SK-N-SH (cell line): ENCODE measurements at regions not wholly inside any gene's neighbourhood (a gene's known extent, or its start where the extent isn't known, plus 50 kb on each side); places are given as distances from the start of the nearest gene placed in this dataset.

Source experiments
- CTCF ChIA-PET: fragments of 300-600, 350-600 bp; formaldehyde crosslinking; extraction: SDS; loops from one replicate; lab custom pipeline; 2021; lab: Yijun Ruan, JAX
- POLR2A ChIA-PET: fragments of 350-600 bp; sonication (Branson Sonifier 250); formaldehyde crosslinking; extraction: SDS; loops from one replicate; lab custom pipeline; 2020; ENCODE audit warnings: antibody characterized with exemption, inconsistent platforms; lab: Yijun Ruan, JAX
- DNase-seq: peaks from one replicate; pipeline ENCODE4 v3.0.0; 2012
- H2AFZ ChIP-seq: fragments of 200-600 bp; sonication (generic); 2 replicates; pipeline ENCODE4 v1.8.1; 2016; ENCODE audit warnings: antibody characterized with exemption, mild to moderate bottlenecking, low read depth
- H3F3A ChIP-seq: fragments of 200-600 bp; sonication (generic); replicated peaks from 2 replicates; pipeline ENCODE3; 2016; ENCODE audit warnings: antibody characterized with exemption, mild to moderate bottlenecking; ENCODE audit not compliant: insufficient read depth
- H3K27ac ChIP-seq, 2 experiments: fragments of 200-500 bp in 1 of 2; fragments of 200-600 bp in 1 of 2; sonication (Bioruptor generic) in 1 of 2; sonication (generic), shearing (Covaris generic) in 1 of 2; 2 replicates each; pipeline versions ENCODE4 v1.5.1 to v1.6.1; 2014 to 2016; ENCODE audit warnings: low read depth in 2 of 2, inconsistent platforms in 1 of 2, low read length in 1 of 2, mild to moderate bottlenecking in 1 of 2, mixed read lengths in 1 of 2
- H3K27me3 ChIP-seq: fragments of 200-600 bp; sonication (generic), shearing (Covaris generic); 2 replicates; pipeline ENCODE4 v1.6.1; 2016; ENCODE audit warnings: mixed run types; ENCODE audit not compliant: insufficient read depth
- H3K36me3 ChIP-seq, 2 experiments: fragments of 200-500 bp in 1 of 2; fragments of 200-600 bp in 1 of 2; sonication (Bioruptor generic) in 1 of 2; sonication (generic) in 1 of 2; replicated peaks in 1 of 2; 2 replicates each; pipeline versions ENCODE3 to v1.5.1; 2014 to 2016; ENCODE audit warnings: low read length in 1 of 2, mild to moderate bottlenecking in 1 of 2; ENCODE audit not compliant: insufficient read depth in 2 of 2, control insufficient read depth in 1 of 2
- H3K4me1 ChIP-seq, 2 experiments: fragments of 200-500 bp in 1 of 2; fragments of 200-600 bp in 1 of 2; sonication (Bioruptor generic) in 1 of 2; sonication (generic), shearing (Covaris generic) in 1 of 2; 2 replicates each; pipeline versions ENCODE4 v1.5.1 to v1.6.1; 2014 to 2016; ENCODE audit warnings: low read depth in 1 of 2, low read length in 1 of 2, mixed run types in 1 of 2; ENCODE audit not compliant: insufficient read depth in 2 of 2, control insufficient read depth in 1 of 2
- H3K4me2 ChIP-seq: fragments of 200-600 bp; sonication (generic), shearing (Covaris generic); 2 replicates; pipeline ENCODE4 v1.6.1; 2017; ENCODE audit warnings: mixed run types
- H3K4me3 ChIP-seq, 2 experiments: fragments of 200-500 bp in 1 of 2; fragments of 200-600 bp in 1 of 2; sonication (Bioruptor generic) in 1 of 2; sonication (generic), shearing (Covaris generic) in 1 of 2; 2 replicates each; pipeline versions ENCODE4 v1.5.1 to v1.8.1; 2014 to 2016; ENCODE audit warnings: low read depth in 2 of 2, inconsistent platforms in 1 of 2, low read length in 1 of 2, mild to moderate bottlenecking in 1 of 2, mixed read lengths in 1 of 2, moderate library complexity in 1 of 2
- H3K79me2 ChIP-seq: fragments of 200-600 bp; sonication (generic); 2 replicates; pipeline ENCODE4 v1.8.1; 2017; ENCODE audit warnings: mild to moderate bottlenecking; ENCODE audit not compliant: insufficient read depth
- H3K9ac ChIP-seq: fragments of 200-600 bp; sonication (generic); 2 replicates; pipeline ENCODE4 v1.6.1; 2017; ENCODE audit warnings: mixed run types
- H3K9me2 ChIP-seq: fragments of 200-600 bp; sonication (generic); 2 replicates; pipeline ENCODE4 v1.6.1; 2017; ENCODE audit warnings: mixed run types
- H3K9me3 ChIP-seq: fragments of 200-600 bp; sonication (generic); 2 replicates; pipeline ENCODE4 v1.6.1; 2017; ENCODE audit warnings: mixed run types, mild to moderate bottlenecking, moderate library complexity
- H4K20me1 ChIP-seq: fragments of 200-600 bp; sonication (generic); 2 replicates; pipeline ENCODE4 v1.6.1; 2017; ENCODE audit warnings: mild to moderate bottlenecking, mixed run types; ENCODE audit not compliant: insufficient read depth
- CHD2 ChIP-seq: fragments of 150-350 bp; IDR thresholded peaks from 2 replicates; pipeline ENCODE4 v1.6.1; 2018; ENCODE audit warnings: low read length; ENCODE audit not compliant: partially characterized antibody
- CTCF ChIP-seq: fragments of 200-600 bp; sonication (generic); IDR thresholded peaks from 2 replicates; pipeline ENCODE4 v1.6.1; 2017; ENCODE audit warnings: antibody characterized with exemption, mild to moderate bottlenecking, moderate library complexity
- EP300 ChIP-seq, 2 experiments: IDR thresholded peaks; 2 replicates each; pipeline versions ENCODE4 v1.4.0 to v1.6.1; 2012; ENCODE audit warnings: borderline replicate concordance in 1 of 2, low read depth in 1 of 2, low read length in 1 of 2
- FOXJ3 ChIP-seq: sonication (generic); formaldehyde crosslinking; IDR thresholded peaks from 2 replicates; pipeline ENCODE4 v1.5.1; 2020; ENCODE audit warnings: mild to moderate bottlenecking, missing genetic modification reagents
- GATA2 ChIP-seq: sonication (generic); formaldehyde crosslinking; IDR thresholded peaks from 2 replicates; pipeline ENCODE4 v1.5.0; 2020; ENCODE audit warnings: mild to moderate bottlenecking, missing genetic modification reagents
- IRF3 ChIP-seq: fragments of 150-350 bp; IDR thresholded peaks from 2 replicates; pipeline ENCODE4 v1.6.1; 2016; ENCODE audit warnings: mild to moderate bottlenecking, low read depth, low read length
- NFIC ChIP-seq: IDR thresholded peaks from 2 replicates; pipeline ENCODE4 v1.4.0; 2012; ENCODE audit warnings: borderline replicate concordance
- NRF1 ChIP-seq: IDR thresholded peaks from 2 replicates; pipeline ENCODE4 v1.6.1; 2012; ENCODE audit warnings: low read depth, mild to moderate bottlenecking, low read length
- POLR2AphosphoS5 ChIP-seq: IDR thresholded peaks from 2 replicates; pipeline ENCODE4 v1.6.1; 2012; ENCODE audit warnings: low read depth, low read length
- RAD21 ChIP-seq: IDR thresholded peaks from 2 replicates; pipeline ENCODE4 v1.6.1; 2012; ENCODE audit warnings: mild to moderate bottlenecking, low read length
- RCOR1 ChIP-seq: fragments of 150-350 bp; IDR thresholded peaks from 2 replicates; pipeline ENCODE4 v1.6.1; 2017; ENCODE audit warnings: antibody characterized with exemption, low read length
- RFX5 ChIP-seq: IDR thresholded peaks from 2 replicates; pipeline ENCODE4 v1.6.1; 2012; ENCODE audit warnings: mild to moderate bottlenecking, improper control_type of control experiment, low read length
- TEAD4 ChIP-seq: IDR thresholded peaks from 2 replicates; pipeline ENCODE4 v1.4.0; 2012; ENCODE audit warnings: mild to moderate bottlenecking, borderline replicate concordance; ENCODE audit not compliant: insufficient read depth
- WGBS: methylation state at CpG from one replicate; pipeline ENCODE4 v1.1.6; 2017; ENCODE audit warnings: low lambda C conversion rate; 5-methylcytosine and 5-hydroxymethylcytosine counted together

- Histone ChIP-seq H4K20me1 (no peaks in the 10 kb centered on the region), H3K4me3 (no peak overlapping the region), H3K36me3 (no peaks in the 10 kb centered on the region), H2AFZ (no peak overlapping the region), H3K27ac (no peak overlapping the region), H3K27me3 (no peaks in the 10 kb centered on the region), H3K4me2 (no peak overlapping the region), H3F3A (no peaks in the 10 kb centered on the region), H3K9me3 (no peaks in the 10 kb centered on the region), H3K79me2 (no peaks in the 10 kb centered on the region), H3K9ac (no peak overlapping the region), H3K9me2 (no peaks in the 10 kb centered on the region), H3K4me1 (no peaks in the 10 kb centered on the region)
- ChIA-PET POLR2A (no interaction called here), CTCF (no interaction called here)
- TF ChIP-seq NFIC (no peak), TEAD4 (no peak), IRF3 (no peak), CHD2 (no peak), CTCF (no peak), POLR2AphosphoS5 (no peak), RFX5 (no peak)
- 26% methylated on average over 5 of the region's 9 CpGs for WGBS
- no peak for DNase-seq
Observed at GRCh38 chr10:2599571-2599970, 467.8 kb upstream of the PFKP start.

GRCh38 chr10:2592360-2593160, 474.8 kb upstream of the PFKP start:
- WGBS = 1% methylated on average over 4 of the region's 4 CpGs
- H3K27me3 ChIP-seq = no peaks in the 10 kb centered on the region
- H3K9me3 ChIP-seq = no peaks in the 10 kb centered on the region
- CTCF ChIA-PET = interaction anchor here (1.6 to 1.8 kb wide), 2 partner anchors 10 to 26 kb away, joined by 7 read pairs; no protein-coding TSS in a partner anchor
- no peaks in the 10 kb centered on the region for H3K9me2 ChIP-seq
- H3K9ac ChIP-seq = no peak overlapping the region
- POLR2A ChIA-PET = interaction anchor here (1.3 kb wide), 1 partner anchor 18 kb away, joined by 4 read pairs; no protein-coding TSS in a partner anchor
- TF ChIP-seq NRF1 (no peak), RAD21 (no peak; the same call in 1 of the 2 replicates), TEAD4 (0 out of 2 replicates have a peak, but pooled peaks have one; percentile 15), RCOR1 (peak; percentile 87), EP300 (IDR thresholded peaks at IDR 0.05; ENCODE audit: borderline replicate concordance in 1 of 2, low read depth in 1 of 2, low read length in 1 of 2) (peak in 1 of 2 experiments; percentile 79; a peak in 2 of 4 replicates), GATA2 (CRISPR knock-in tag) (peak; percentile 90), FOXJ3 (CRISPR knock-in tag) (0 out of 2 replicates have a peak, but pooled peaks have one; percentile 43)
- H3F3A ChIP-seq = no peaks in the 10 kb centered on the region
- no peaks in the 10 kb centered on the region for H3K36me3 ChIP-seq
- no peaks in the 10 kb centered on the region for H4K20me1 ChIP-seq
- H3K79me2 ChIP-seq = no peaks in the 10 kb centered on the region
- no peak overlapping the region for H3K4me2 ChIP-seq
- H3K27ac ChIP-seq = peak overlapping the region in 1 of 2 experiments; percentile 87; a peak in 2 of 4 replicates
- H2AFZ ChIP-seq = no peak overlapping the region
- DNase-seq = peak; percentile 58
- H3K4me3 ChIP-seq = no peak overlapping the region
- peaks cover 0 to 17% of the 10 kb centered on the region in 2 experiments; a peak in 2 of 4 replicates for H3K4me1 ChIP-seq
